HFFc6 (cell line): ENCODE measurements at regions not wholly inside any gene's neighbourhood (a gene's known extent, or its start where the extent isn't known, plus 50 kb on each side); places are given as distances from the start of the nearest gene placed in this dataset.

Experiments
- DNase-seq: peaks from one replicate; pipeline ENCODE4 v3.0.0-alpha.2; 2018
- H3K27ac Mint-ChIP-seq: 2 replicates; pipeline ENCODE4 v1.8.0; 2020; ENCODE audit warnings: mild to moderate bottlenecking, mixed read lengths
- H3K27me3 Mint-ChIP-seq: 2 replicates; pipeline ENCODE4 v1.8.0; 2021; ENCODE audit warnings: mild to moderate bottlenecking, moderate library complexity, mixed read lengths; ENCODE audit not compliant: insufficient read depth
- H3K36me3 Mint-ChIP-seq: 2 replicates; pipeline ENCODE4 v1.8.0; 2021; ENCODE audit warnings: low read depth, mixed read lengths
- H3K4me1 Mint-ChIP-seq: 2 replicates; pipeline ENCODE4 v1.8.0; 2020; ENCODE audit warnings: low read depth, mixed read lengths
- H3K4me3 Mint-ChIP-seq: 2 replicates; pipeline ENCODE4 v1.8.0; 2020; ENCODE audit warnings: mild to moderate bottlenecking, moderate library complexity, mixed read lengths
- H3K9me3 Mint-ChIP-seq: 2 replicates; pipeline ENCODE4 v1.8.0; 2020; ENCODE audit warnings: mild to moderate bottlenecking, mixed read lengths
- TF ChIP-seq, protein P1 (sequence below): fragments of 200-600 bp; sonication (generic); IDR thresholded peaks from 2 replicates; pipeline ENCODE4 v1.5.0; 2021; ENCODE audit warnings: antibody characterized with exemption, mild to moderate bottlenecking

DNA sequence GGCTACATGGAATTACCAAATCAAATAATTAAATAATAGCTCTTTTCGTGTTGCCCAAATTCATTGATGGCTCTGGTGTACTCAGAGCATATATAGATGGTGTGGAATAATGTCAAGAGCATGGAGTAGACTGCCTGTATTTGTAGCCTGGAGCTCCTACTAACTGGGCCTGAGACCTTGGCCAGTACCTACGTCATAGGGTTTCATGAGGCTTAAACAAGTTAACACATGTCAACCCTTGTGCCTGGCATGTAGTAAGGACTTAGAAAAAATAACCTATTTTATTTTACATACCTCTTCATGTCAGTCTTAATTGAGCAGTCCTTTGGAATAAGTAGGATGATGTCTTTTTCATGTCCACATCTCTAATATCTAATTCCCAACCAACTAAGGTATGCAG lies 223.7 kb upstream of the DPH6 start:
- no peak for DNase-seq
- Mint-ChIP-seq H3K27ac (no peak overlapping the region), H3K27me3 (no peaks in the 10 kb centered on the region), H3K4me3 (no peak overlapping the region), H3K9me3 (no peaks in the 10 kb centered on the region), H3K4me1 (no peaks in the 10 kb centered on the region; the same call in 1 of the 2 replicates), H3K36me3 (no peaks in the 10 kb centered on the region)
- TF ChIP-seq, protein P1, sequence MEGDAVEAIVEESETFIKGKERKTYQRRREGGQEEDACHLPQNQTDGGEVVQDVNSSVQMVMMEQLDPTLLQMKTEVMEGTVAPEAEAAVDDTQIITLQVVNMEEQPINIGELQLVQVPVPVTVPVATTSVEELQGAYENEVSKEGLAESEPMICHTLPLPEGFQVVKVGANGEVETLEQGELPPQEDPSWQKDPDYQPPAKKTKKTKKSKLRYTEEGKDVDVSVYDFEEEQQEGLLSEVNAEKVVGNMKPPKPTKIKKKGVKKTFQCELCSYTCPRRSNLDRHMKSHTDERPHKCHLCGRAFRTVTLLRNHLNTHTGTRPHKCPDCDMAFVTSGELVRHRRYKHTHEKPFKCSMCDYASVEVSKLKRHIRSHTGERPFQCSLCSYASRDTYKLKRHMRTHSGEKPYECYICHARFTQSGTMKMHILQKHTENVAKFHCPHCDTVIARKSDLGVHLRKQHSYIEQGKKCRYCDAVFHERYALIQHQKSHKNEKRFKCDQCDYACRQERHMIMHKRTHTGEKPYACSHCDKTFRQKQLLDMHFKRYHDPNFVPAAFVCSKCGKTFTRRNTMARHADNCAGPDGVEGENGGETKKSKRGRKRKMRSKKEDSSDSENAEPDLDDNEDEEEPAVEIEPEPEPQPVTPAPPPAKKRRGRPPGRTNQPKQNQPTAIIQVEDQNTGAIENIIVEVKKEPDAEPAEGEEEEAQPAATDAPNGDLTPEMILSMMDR = no peak

DNA sequence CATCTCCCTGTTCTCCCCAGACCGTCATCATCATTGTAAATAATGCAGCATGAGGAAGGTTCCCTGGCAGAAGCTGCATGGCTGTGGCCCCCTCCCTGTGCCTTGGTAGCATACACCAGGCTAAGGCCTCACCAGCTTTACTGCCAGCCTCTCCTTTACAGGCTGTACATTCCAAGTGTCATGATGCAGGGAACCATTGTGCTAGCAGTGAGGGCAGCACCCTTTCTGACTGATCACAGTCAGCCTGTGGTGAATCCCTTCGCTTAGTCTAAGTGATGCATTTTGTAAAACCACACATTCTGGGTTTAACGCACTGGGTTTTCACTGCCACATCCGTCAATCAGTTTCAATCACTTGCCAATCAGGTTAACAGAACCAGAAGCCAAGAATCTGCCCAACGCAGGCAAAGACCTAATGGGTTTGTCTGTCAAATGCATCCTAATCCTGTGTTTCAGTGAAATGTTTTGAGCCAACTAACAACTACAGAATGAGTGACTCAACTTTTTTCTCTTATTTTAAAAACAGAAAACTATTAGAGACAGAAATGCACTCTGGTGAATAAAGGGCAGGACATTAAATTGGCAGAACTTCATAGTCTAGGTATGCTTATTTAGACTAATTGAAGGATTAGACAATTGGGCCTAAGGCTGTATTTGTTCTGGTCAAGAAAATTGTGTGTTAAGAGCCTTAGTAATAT lies 225.9 kb upstream of the DPH6 start:
- peaks cover 5% of the 10 kb centered on the region; the same call in 1 of the 2 replicates for H3K4me1 Mint-ChIP-seq
- DNase-seq = no peak
- no peak overlapping the region for H3K4me3 Mint-ChIP-seq
- no peaks in the 10 kb centered on the region for H3K27me3 Mint-ChIP-seq
- H3K36me3 Mint-ChIP-seq = no peaks in the 10 kb centered on the region
- no peaks in the 10 kb centered on the region for H3K9me3 Mint-ChIP-seq
- H3K27ac Mint-ChIP-seq = no peak overlapping the region
- TF ChIP-seq, protein P1 = no peak

DNA sequence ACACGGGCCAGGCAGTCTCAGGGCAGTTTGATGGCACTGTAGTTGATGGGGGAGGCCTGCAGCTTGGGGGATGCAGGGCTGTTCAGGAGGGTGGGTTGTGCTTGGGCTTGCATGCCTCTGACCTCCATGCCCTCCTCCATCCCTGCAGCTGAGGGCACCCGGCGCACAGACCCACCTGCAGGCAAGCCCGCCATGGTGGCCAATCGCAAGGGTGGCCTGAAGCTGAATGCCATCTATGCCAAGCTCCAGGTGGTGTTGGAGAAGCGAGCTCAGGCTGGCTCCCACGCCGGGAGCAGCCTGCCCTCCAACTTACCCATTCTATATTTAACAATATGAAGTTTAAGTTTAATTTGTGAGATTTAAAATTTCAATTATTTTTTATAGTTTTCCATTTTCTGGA lies 228.7 kb upstream of the DPH6 start:
- Mint-ChIP-seq H3K9me3 (no peaks in the 10 kb centered on the region), H3K4me3 (no peak overlapping the region), H3K27me3 (no peaks in the 10 kb centered on the region), H3K27ac (no peak overlapping the region), H3K4me1 (peaks cover 5% of the 10 kb centered on the region; the same call in 1 of the 2 replicates), H3K36me3 (no peaks in the 10 kb centered on the region)
- DNase-seq = no peak
- TF ChIP-seq, protein P1 = no peak

DNA sequence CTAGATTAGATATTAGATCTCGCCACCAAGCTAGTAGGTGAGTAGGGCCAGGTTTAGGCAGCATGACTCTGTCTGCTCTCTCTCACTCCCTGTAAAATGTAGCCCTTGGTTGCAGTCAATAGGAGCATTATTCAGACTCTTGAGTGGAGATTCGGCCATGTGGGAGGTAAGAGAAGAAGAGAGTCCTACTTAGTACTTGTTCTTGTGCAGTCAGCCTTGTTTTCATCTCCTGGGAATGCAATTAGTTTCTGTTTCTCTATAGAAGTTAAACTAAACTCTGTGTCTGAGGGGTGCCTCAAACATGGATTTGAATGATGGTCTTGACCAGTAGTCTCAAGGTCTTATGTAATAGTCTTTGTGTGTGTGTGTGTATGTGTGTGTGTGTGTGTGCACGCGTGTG lies 229.5 kb upstream of the DPH6 start:
- Mint-ChIP-seq H3K36me3 (no peaks in the 10 kb centered on the region), H3K4me3 (no peak overlapping the region), H3K4me1 (peaks cover 5% of the 10 kb centered on the region; the same call in 1 of the 2 replicates), H3K9me3 (no peaks in the 10 kb centered on the region), H3K27me3 (no peaks in the 10 kb centered on the region), H3K27ac (no peak overlapping the region)
- TF ChIP-seq, protein P1 = no peak
- no peak for DNase-seq

DNA sequence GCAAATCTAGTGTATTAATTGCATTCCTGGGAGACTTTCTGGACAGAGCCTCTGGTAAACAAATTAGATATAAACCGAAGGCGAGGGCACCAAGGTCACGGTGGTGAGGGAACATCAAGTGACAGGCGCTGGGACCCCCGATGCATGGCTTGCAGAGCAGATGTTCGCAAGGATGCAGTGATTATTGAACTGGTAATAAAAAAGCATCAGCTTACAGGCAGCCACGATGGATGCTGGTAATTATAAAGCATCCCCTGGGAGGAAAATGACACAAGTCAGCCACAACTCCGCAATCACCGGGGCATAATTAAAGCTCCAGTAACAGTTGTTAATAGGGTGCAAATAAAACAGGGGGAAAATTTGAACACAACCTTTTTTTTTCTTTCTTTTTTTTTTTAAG lies 231.1 kb upstream of the DPH6 start:
- no peak for DNase-seq
- Mint-ChIP-seq H3K4me1 (peaks cover 5% of the 10 kb centered on the region; the same call in 1 of the 2 replicates), H3K27me3 (peaks cover 5% of the 10 kb centered on the region; the same call in 1 of the 2 replicates), H3K27ac (no peak overlapping the region), H3K4me3 (no peak overlapping the region), H3K36me3 (no peaks in the 10 kb centered on the region), H3K9me3 (no peaks in the 10 kb centered on the region)
- TF ChIP-seq, protein P1 = no peak
